IMR-90 (cell line): ENCODE measurements at regions not wholly inside any gene's neighbourhood (a gene's known extent, or its start where the extent isn't known, plus 50 kb on each side); places are given as distances from the start of the nearest gene placed in this dataset.

Experiments
- ATAC-seq: fragments of 200-7000 bp; cut with Tn5 transposase; 2 replicates; pipeline ENCODE4 v1.9.1; 2020; ENCODE audit warnings: low read depth, mild to moderate bottlenecking, moderate library complexity
- BruUV-seq: library from RNA; stranded (reverse); fragments of 400-500 nt; replicated peaks from 2 replicates; lab custom pipeline; 2021; lab: Mats Ljungman, UMichigan
- CTCF ChIA-PET: fragments of 300-600 bp; formaldehyde crosslinking; extraction: SDS; loops from one replicate; lab custom pipeline; 2021; ENCODE audit warnings: antibody characterized with exemption; lab: Yijun Ruan, JAX
- POLR2A ChIA-PET: fragments of 300-600 bp; sonication (Branson Sonifier 250); formaldehyde crosslinking; loops from one replicate; lab custom pipeline; 2022; ENCODE audit warnings: antibody characterized with exemption; ENCODE audit not compliant: unreplicated experiment; lab: Charles Lee
- DNase-seq: peaks from one replicate; pipeline ENCODE4 v3.0.0; 2013
- H2AFZ ChIP-seq: replicated peaks from 2 replicates; pipeline ENCODE3; 2013; ENCODE audit warnings: low read length, mild to moderate bottlenecking; ENCODE audit not compliant: poor library complexity
- H2AK5ac ChIP-seq: 2 replicates; pipeline ENCODE4 v1.6.1; 2013; ENCODE audit warnings: low read depth, low read length, inconsistent platforms
- H2AK9ac ChIP-seq: replicated peaks from 2 replicates; pipeline ENCODE3; 2013; ENCODE audit warnings: mild to moderate bottlenecking, low read depth, low read length, moderate library complexity; ENCODE audit not compliant: poor library complexity
- H2BK120ac ChIP-seq: 2 replicates; pipeline ENCODE4 v1.6.1; 2013; ENCODE audit warnings: low read depth, low read length, inconsistent platforms
- H2BK15ac ChIP-seq: 3 replicates; pipeline ENCODE4 v1.6.1; 2013; ENCODE audit warnings: low read depth, low read length, inconsistent platforms
- H2BK20ac ChIP-seq: 2 replicates; pipeline ENCODE4 v1.6.1; 2013; ENCODE audit warnings: low read depth, mild to moderate bottlenecking, inconsistent platforms, low read length, moderate library complexity
- H2BK5ac ChIP-seq: 2 replicates; pipeline ENCODE4 v1.6.1; 2013; ENCODE audit warnings: mild to moderate bottlenecking, low read depth, low read length, inconsistent platforms; ENCODE audit not compliant: poor library complexity, severe bottlenecking
- H3K14ac ChIP-seq: replicated peaks from 2 replicates; pipeline ENCODE4 v1.6.1; 2013; ENCODE audit warnings: low read depth, low read length, inconsistent platforms
- H3K18ac ChIP-seq: 2 replicates; pipeline ENCODE4 v1.6.1; 2013; ENCODE audit warnings: low read depth, low read length, control low read depth
- H3K23ac ChIP-seq: 2 replicates; pipeline ENCODE4 v1.6.1; 2013; ENCODE audit warnings: low read depth, low read length, inconsistent platforms
- H3K27ac ChIP-seq: 2 replicates; pipeline ENCODE4 v1.5.1; 2013; ENCODE audit warnings: mild to moderate bottlenecking, control low read depth, low read length; ENCODE audit not compliant: insufficient read depth
- H3K27me3 ChIP-seq: 2 replicates; pipeline ENCODE4 v1.6.1; 2013; ENCODE audit warnings: low read length; ENCODE audit not compliant: control insufficient read depth, insufficient read depth
- H3K36me3 ChIP-seq: 2 replicates; pipeline ENCODE4 v1.6.1; 2013; ENCODE audit warnings: low read length, mixed read lengths; ENCODE audit not compliant: control insufficient read depth, insufficient read depth
- H3K4ac ChIP-seq: 2 replicates; pipeline ENCODE4 v1.6.1; 2013; ENCODE audit warnings: low read depth, low read length, inconsistent platforms
- H3K4me1 ChIP-seq: 2 replicates; pipeline ENCODE4 v1.6.1; 2013; ENCODE audit warnings: low read length, mixed read lengths; ENCODE audit not compliant: control insufficient read depth, insufficient read depth
- H3K4me2 ChIP-seq: 2 replicates; pipeline ENCODE4 v1.6.1; 2013; ENCODE audit warnings: low read depth, mild to moderate bottlenecking, control low read depth, low read length, moderate library complexity
- H3K4me3 ChIP-seq: 2 replicates; pipeline ENCODE4 v1.5.1; 2013; ENCODE audit warnings: low read depth, mild to moderate bottlenecking, control low read depth, low read length, moderate library complexity; ENCODE audit not compliant: insufficient read depth
- H3K56ac ChIP-seq: 2 replicates; pipeline ENCODE4 v1.6.1; 2013; ENCODE audit warnings: low read length, inconsistent platforms; ENCODE audit not compliant: insufficient read depth; ENCODE audit errors: extremely low read depth
- H3K79me1 ChIP-seq, 2 experiments: 2 replicates each; pipeline ENCODE4 v1.6.1; 2013; ENCODE audit warnings: low read length in 2 of 2, inconsistent platforms in 1 of 2, low read depth in 1 of 2
- H3K9ac ChIP-seq: 2 replicates; pipeline ENCODE4 v1.6.1; 2013; ENCODE audit warnings: low read depth, low read length, control low read depth
- H3K9me1 ChIP-seq: 2 replicates; pipeline ENCODE4 v1.6.1; 2013; ENCODE audit warnings: low read length, inconsistent platforms; ENCODE audit not compliant: insufficient read depth
- H3K9me3 ChIP-seq: 2 replicates; pipeline ENCODE4 v1.6.1; 2013; ENCODE audit warnings: low read length; ENCODE audit not compliant: control insufficient read depth, insufficient read depth
- H4K20me1 ChIP-seq: 2 replicates; pipeline ENCODE4 v1.6.1; 2013; ENCODE audit warnings: low read length, inconsistent platforms; ENCODE audit not compliant: insufficient read depth
- H4K5ac ChIP-seq: 2 replicates; pipeline ENCODE4 v1.6.1; 2013; ENCODE audit warnings: mild to moderate bottlenecking, low read depth, low read length, control low read depth
- H4K8ac ChIP-seq, 2 experiments: 2 replicates each; pipeline ENCODE4 v1.6.1; 2013; ENCODE audit warnings: low read depth in 2 of 2, low read length in 2 of 2, control low read depth in 1 of 2, inconsistent platforms in 1 of 2
- H4K91ac ChIP-seq: 2 replicates; pipeline ENCODE4 v1.6.1; 2013; ENCODE audit warnings: low read depth, low read length, inconsistent platforms; ENCODE audit not compliant: insufficient read depth
- BHLHE40 ChIP-seq: fragments of 150-350 bp; IDR thresholded peaks from 2 replicates; pipeline ENCODE4 v1.6.1; 2016; ENCODE audit warnings: mild to moderate bottlenecking, low read depth, low read length
- CEBPB ChIP-seq: IDR thresholded peaks from 2 replicates; pipeline ENCODE4 v1.6.1; 2012; ENCODE audit warnings: low read depth, low read length, improper control_type of control experiment
- CHD1 ChIP-seq: IDR thresholded peaks from 2 replicates; pipeline ENCODE4 v1.6.1; 2012; ENCODE audit warnings: low read depth, low read length, improper control_type of control experiment
- FOS ChIP-seq: fragments of 150-350 bp; IDR thresholded peaks from 2 replicates; pipeline ENCODE4 v1.6.1; 2016; ENCODE audit warnings: low read depth, low read length
- MAFK ChIP-seq: IDR thresholded peaks from 2 replicates; pipeline ENCODE4 v1.6.1; 2012; ENCODE audit warnings: low read depth, low read length, improper control_type of control experiment
- MAZ ChIP-seq: IDR thresholded peaks from 2 replicates; pipeline ENCODE4 v1.6.1; 2012; ENCODE audit warnings: low read depth, mild to moderate bottlenecking, low read length, improper control_type of control experiment, moderate library complexity, borderline replicate concordance
- MXI1 ChIP-seq: IDR thresholded peaks from 2 replicates; pipeline ENCODE4 v1.6.1; 2012; ENCODE audit warnings: low read depth, mild to moderate bottlenecking, low read length, moderate library complexity, borderline replicate concordance
- NFE2L2 ChIP-seq: fragments of 150-350 bp; IDR thresholded peaks from 2 replicates; pipeline ENCODE4 v1.6.1; 2016; ENCODE audit warnings: low read depth, mild to moderate bottlenecking, low read length
- POLR2A ChIP-seq: IDR thresholded peaks from 2 replicates; pipeline ENCODE4 v1.6.1; 2012; ENCODE audit warnings: mild to moderate bottlenecking, low read depth, low read length
- RAD21 ChIP-seq: IDR thresholded peaks from 2 replicates; pipeline ENCODE4 v1.6.1; 2012; ENCODE audit warnings: low read length, improper control_type of control experiment
- RCOR1 ChIP-seq: IDR thresholded peaks from 2 replicates; pipeline ENCODE4 v1.6.1; 2012; ENCODE audit warnings: mild to moderate bottlenecking, low read length, improper control_type of control experiment; ENCODE audit not compliant: insufficient replicate concordance
- RFX5 ChIP-seq: IDR thresholded peaks from 2 replicates; pipeline ENCODE4 v1.8.0; 2012; ENCODE audit warnings: low read depth, mild to moderate bottlenecking, low read length, moderate library complexity
- SMC3 ChIP-seq: fragments of 150-350 bp; IDR thresholded peaks from 2 replicates; pipeline ENCODE4 v1.6.1; 2016; ENCODE audit warnings: low read depth, mild to moderate bottlenecking, antibody characterized with exemption, low read length, moderate library complexity
- WGBS, 2 experiments: methylation state at CpG; one replicate each; pipeline versions ENCODE4 v1.1.5 to v1.1.7; 2013; ENCODE audit warnings: missing lambda C conversion rate in 2 of 2; ENCODE audit not compliant: insufficient read length in 1 of 2; ENCODE audit errors: extremely low coverage in 2 of 2; 5-methylcytosine and 5-hydroxymethylcytosine counted together
- dilution Hi-C: fragments of 300-500 bp; cut with HindIII; formaldehyde crosslinking; loops from one replicate; pipeline ENCODE4 v1.14.3; 2018; ENCODE audit warnings: low sequenced_read_pairs; ENCODE audit not compliant: unreplicated experiment
- in situ Hi-C: fragments of 300-500 bp; cut with MboI; formaldehyde crosslinking; loops from 3 replicates; pipeline ENCODE4 v1.14.3; 2019; ENCODE audit warnings: low sequenced_read_pairs, inconsistent platforms, mixed read lengths
- intact Hi-C: fragments of 100-400 bp; cut with micrococcal nuclease; formaldehyde crosslinking; loops from 2 replicates; pipeline ENCODE4 v1.10.0; 2022
- TF ChIP-seq, protein P1 (sequence below): fragments of 150-350 bp; IDR thresholded peaks from 2 replicates; pipeline ENCODE4 v1.6.1; 2017; ENCODE audit warnings: mild to moderate bottlenecking, antibody characterized with exemption, low read length, low read depth
- TF ChIP-seq, protein P2 (sequence below): conservative IDR thresholded peaks from 2 replicates; pipeline ENCODE4 v1.5.1; 2012; ENCODE audit warnings: mild to moderate bottlenecking, low read depth, low read length, improper control_type of control experiment
- TF ChIP-seq, protein P3 (sequence below): fragments of 150-350 bp; IDR thresholded peaks from 2 replicates; pipeline ENCODE4 v1.6.1; 2016; ENCODE audit warnings: low read depth, mild to moderate bottlenecking, low read length, moderate library complexity, borderline replicate concordance

DNA sequence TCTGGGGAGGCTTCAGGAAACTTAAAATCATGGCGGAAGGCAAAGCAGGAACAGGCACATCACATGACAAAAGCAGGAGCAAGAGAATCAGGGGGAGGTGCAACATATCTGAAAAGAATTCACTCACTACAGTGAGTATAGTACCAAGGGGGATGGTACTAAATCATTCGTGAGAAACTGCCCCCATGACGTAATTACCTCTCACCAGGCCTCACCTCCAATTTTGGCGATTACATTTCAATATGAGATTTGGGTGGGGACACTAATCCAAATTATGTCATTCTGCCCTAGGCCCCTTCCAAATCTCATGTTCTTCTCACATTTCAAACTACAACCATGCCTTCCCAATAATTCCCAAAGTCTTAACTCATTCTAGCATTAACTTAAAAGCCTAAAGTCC, 740.8 kb upstream of the SOX11 start:
- Histone ChIP-seq H2BK15ac (no peak overlapping the region), H4K5ac (no peak overlapping the region), H2BK120ac (no peak overlapping the region), H3K56ac (no peak overlapping the region), H3K14ac (no peak overlapping the region), H3K18ac (no peak overlapping the region), H3K23ac (no peak overlapping the region), H3K9ac (no peak overlapping the region), H4K20me1 (no peaks in the 10 kb centered on the region), H3K9me1 (no peaks in the 10 kb centered on the region), H2AK9ac (no peak overlapping the region), H3K4me1 (no peaks in the 10 kb centered on the region), H2BK5ac (no peak overlapping the region), H3K4me3 (no peak overlapping the region), H3K36me3 (no peaks in the 10 kb centered on the region), H3K27me3 (no peaks in the 10 kb centered on the region), H3K79me1 (no peaks in the 10 kb centered on the region), H2AFZ (no peak overlapping the region), H3K27ac (no peak overlapping the region), H3K4me2 (no peak overlapping the region), H4K8ac (no peak overlapping the region), H3K4ac (no peak overlapping the region), H3K9me3 (peaks cover 11% of the 10 kb centered on the region; the same call in 1 of the 2 replicates), H2BK20ac (no peak overlapping the region), H2AK5ac (no peak overlapping the region), H4K91ac (no peak overlapping the region)
- DNase-seq (no peak), ATAC-seq (no peak)
- no CpG with 5 or more reads among the region's 4 CpGs for WGBS, 2 experiments
- ChIA-PET POLR2A (no interaction called here), CTCF (no interaction called here)
- BruUV-seq, result no TSS peak
- in situ Hi-C loops, result no loop called here
- dilution Hi-C loops, result no loop called here
- intact Hi-C loops, result no loop called here
- TF ChIP-seq, protein P1, sequence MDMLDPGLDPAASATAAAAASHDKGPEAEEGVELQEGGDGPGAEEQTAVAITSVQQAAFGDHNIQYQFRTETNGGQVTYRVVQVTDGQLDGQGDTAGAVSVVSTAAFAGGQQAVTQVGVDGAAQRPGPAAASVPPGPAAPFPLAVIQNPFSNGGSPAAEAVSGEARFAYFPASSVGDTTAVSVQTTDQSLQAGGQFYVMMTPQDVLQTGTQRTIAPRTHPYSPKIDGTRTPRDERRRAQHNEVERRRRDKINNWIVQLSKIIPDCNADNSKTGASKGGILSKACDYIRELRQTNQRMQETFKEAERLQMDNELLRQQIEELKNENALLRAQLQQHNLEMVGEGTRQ, result no peak
- TF ChIP-seq RCOR1 (no peak), CEBPB (no peak), RAD21 (no peak), BHLHE40 (no peak), POLR2A (no peak), SMC3 (no peak), RFX5 (no peak), MXI1 (no peak), MAZ (no peak), NFE2L2 (no peak), MAFK (no peak), FOS (no peak), CHD1 (no peak)
- TF ChIP-seq, protein P2, sequence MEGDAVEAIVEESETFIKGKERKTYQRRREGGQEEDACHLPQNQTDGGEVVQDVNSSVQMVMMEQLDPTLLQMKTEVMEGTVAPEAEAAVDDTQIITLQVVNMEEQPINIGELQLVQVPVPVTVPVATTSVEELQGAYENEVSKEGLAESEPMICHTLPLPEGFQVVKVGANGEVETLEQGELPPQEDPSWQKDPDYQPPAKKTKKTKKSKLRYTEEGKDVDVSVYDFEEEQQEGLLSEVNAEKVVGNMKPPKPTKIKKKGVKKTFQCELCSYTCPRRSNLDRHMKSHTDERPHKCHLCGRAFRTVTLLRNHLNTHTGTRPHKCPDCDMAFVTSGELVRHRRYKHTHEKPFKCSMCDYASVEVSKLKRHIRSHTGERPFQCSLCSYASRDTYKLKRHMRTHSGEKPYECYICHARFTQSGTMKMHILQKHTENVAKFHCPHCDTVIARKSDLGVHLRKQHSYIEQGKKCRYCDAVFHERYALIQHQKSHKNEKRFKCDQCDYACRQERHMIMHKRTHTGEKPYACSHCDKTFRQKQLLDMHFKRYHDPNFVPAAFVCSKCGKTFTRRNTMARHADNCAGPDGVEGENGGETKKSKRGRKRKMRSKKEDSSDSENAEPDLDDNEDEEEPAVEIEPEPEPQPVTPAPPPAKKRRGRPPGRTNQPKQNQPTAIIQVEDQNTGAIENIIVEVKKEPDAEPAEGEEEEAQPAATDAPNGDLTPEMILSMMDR, result no peak
- TF ChIP-seq, protein P3, sequence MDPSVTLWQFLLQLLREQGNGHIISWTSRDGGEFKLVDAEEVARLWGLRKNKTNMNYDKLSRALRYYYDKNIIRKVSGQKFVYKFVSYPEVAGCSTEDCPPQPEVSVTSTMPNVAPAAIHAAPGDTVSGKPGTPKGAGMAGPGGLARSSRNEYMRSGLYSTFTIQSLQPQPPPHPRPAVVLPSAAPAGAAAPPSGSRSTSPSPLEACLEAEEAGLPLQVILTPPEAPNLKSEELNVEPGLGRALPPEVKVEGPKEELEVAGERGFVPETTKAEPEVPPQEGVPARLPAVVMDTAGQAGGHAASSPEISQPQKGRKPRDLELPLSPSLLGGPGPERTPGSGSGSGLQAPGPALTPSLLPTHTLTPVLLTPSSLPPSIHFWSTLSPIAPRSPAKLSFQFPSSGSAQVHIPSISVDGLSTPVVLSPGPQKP, result no peak
